Panc1 (cell line): ENCODE measurements at regions not wholly inside any gene's neighbourhood (a gene's known extent, or its start where the extent isn't known, plus 50 kb on each side); places are given as distances from the start of the nearest gene placed in this dataset.

ENCODE experiments used
- ATAC-seq: fragments of 200-7000 bp; cut with Tn5 transposase; 2 replicates; pipeline ENCODE4 v1.9.1; 2020; ENCODE audit warnings: mild to moderate bottlenecking, moderate library complexity
- BruUV-seq: library from RNA; stranded (reverse); fragments of 400-500 nt; replicated peaks from 2 replicates; lab custom pipeline; 2021; lab: Mats Ljungman, UMichigan
- CTCF ChIA-PET: fragments of 300-600 bp; sonication (Branson Sonifier 250); formaldehyde crosslinking; loops from one replicate; lab custom pipeline; 2022; ENCODE audit warnings: antibody characterized with exemption; lab: Charles Lee
- POLR2A ChIA-PET: fragments of 300-600 bp; sonication (Branson Sonifier 250); formaldehyde crosslinking; loops from one replicate; lab custom pipeline; 2022; ENCODE audit warnings: antibody characterized with exemption; lab: Charles Lee
- DNase-seq: peaks from one replicate; pipeline ENCODE4 v3.0.0-alpha.2; 2010; ENCODE audit warnings: low read depth, low spot score
- H3K27ac ChIP-seq: 2 replicates; pipeline ENCODE4 v1.5.1; 2011; ENCODE audit warnings: mild to moderate bottlenecking, low read length, inconsistent platforms
- H3K27me3 ChIP-seq: fragments of 200-500 bp; sonication (Bioruptor generic); 2 replicates; pipeline ENCODE4 v1.6.0; 2014; ENCODE audit warnings: low read length, inconsistent platforms; ENCODE audit not compliant: control insufficient read depth, insufficient read depth
- H3K36me3 ChIP-seq: fragments of 200-500 bp; sonication (Bioruptor generic); 2 replicates; pipeline ENCODE4 v1.5.1; 2014; ENCODE audit warnings: inconsistent platforms, mild to moderate bottlenecking, low read length, moderate library complexity; ENCODE audit not compliant: control insufficient read depth, insufficient read depth
- H3K4me1 ChIP-seq: 2 replicates; pipeline ENCODE4 v1.5.1; 2011; ENCODE audit warnings: inconsistent platforms, mild to moderate bottlenecking, low read length, moderate library complexity; ENCODE audit not compliant: control insufficient read depth, insufficient read depth
- H3K4me3 ChIP-seq, 2 experiments: 2 replicates each; pipeline ENCODE4 v1.5.1; 2011 to 2012; ENCODE audit warnings: low read depth in 2 of 2, low read length in 2 of 2, mild to moderate bottlenecking in 2 of 2, inconsistent platforms in 1 of 2, moderate library complexity in 1 of 2
- H3K9me3 ChIP-seq: fragments of 200-500 bp; sonication (Bioruptor generic); 2 replicates; pipeline ENCODE4 v1.5.1; 2014; ENCODE audit warnings: low read depth, mild to moderate bottlenecking, inconsistent platforms, low read length, moderate library complexity; ENCODE audit not compliant: control insufficient read depth, insufficient read depth
- POLR2AphosphoS5 ChIP-seq: IDR thresholded peaks from 2 replicates; pipeline ENCODE4 v1.6.1; 2012; ENCODE audit warnings: mild to moderate bottlenecking, low read depth, low read length, moderate library complexity
- REST ChIP-seq, 2 experiments: IDR thresholded peaks; 2 replicates each; pipeline ENCODE4 v1.6.1; 2011 to 2012; ENCODE audit warnings: low read depth in 2 of 2, control low read depth in 1 of 2, low read length in 1 of 2, mild to moderate bottlenecking in 1 of 2, moderate library complexity in 1 of 2; ENCODE audit not compliant: insufficient read depth in 1 of 2
- SIN3A ChIP-seq: IDR thresholded peaks from 2 replicates; pipeline ENCODE4 v1.6.1; 2012; ENCODE audit warnings: low read depth, mild to moderate bottlenecking, low read length, moderate library complexity, borderline replicate concordance; ENCODE audit not compliant: insufficient read depth
- TCF7L2 ChIP-seq: IDR thresholded peaks from 2 replicates; pipeline ENCODE4 v1.6.1; 2011; ENCODE audit warnings: mild to moderate bottlenecking, low read depth, low read length, inconsistent platforms
- in situ Hi-C: cut with HindIII; loops from 2 replicates; pipeline ENCODE4 v1.10.0; 2016; ENCODE audit warnings: low sequenced_read_pairs, low pct_unique_long_range_greater_than_20kb
- intact Hi-C: fragments of 100-400 bp; cut with micrococcal nuclease; formaldehyde crosslinking; loops from one replicate; pipeline ENCODE4 v1.10.0; 2022; ENCODE audit not compliant: unreplicated experiment
- TF ChIP-seq, protein P1 (sequence below): fragments of 450-650 bp; IDR thresholded peaks from 2 replicates; pipeline ENCODE4 v1.5.1; 2017; ENCODE audit warnings: mild to moderate bottlenecking

DNA sequence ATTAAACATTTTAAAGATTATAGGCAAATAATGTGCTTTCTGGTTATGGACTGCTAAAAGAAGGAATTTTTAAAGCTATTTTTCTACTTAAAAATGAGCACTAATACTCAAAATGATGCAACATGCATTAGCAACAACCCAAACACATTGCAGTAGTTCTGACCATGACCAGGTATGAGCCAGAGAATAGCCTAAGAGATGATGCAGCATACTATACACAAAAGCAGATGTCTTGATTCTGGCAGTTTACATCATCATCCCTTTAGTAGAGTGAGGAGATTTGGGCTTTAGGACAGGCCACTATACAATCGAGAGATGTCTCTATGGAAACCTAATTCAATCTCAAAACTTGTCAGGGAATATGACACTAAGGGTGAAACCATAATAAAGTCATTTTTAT is 307.1 kb downstream of the PRR16 start:
- H3K9me3 ChIP-seq, result no peaks in the 10 kb centered on the region
- H3K27ac ChIP-seq, result no peak overlapping the region
- DNase-seq (no peak), ATAC-seq (no peak)
- no peak overlapping the region for H3K4me3 ChIP-seq
- no peaks in the 10 kb centered on the region for H3K36me3 ChIP-seq
- ChIA-PET CTCF (no interaction called here), POLR2A (no interaction called here)
- no peaks in the 10 kb centered on the region for H3K4me1 ChIP-seq
- BruUV-seq, result no TSS peak
- no peaks in the 10 kb centered on the region for H3K27me3 ChIP-seq
- in situ Hi-C loops, result no loop called here
- TF ChIP-seq SIN3A, result no peak
- TF ChIP-seq REST (IDR thresholded peaks at IDR 0.05; ENCODE audit: insufficient read depth in 1 of 2, low read depth in 2 of 2, low read length in 1 of 2), result no peak
- no peak for TF ChIP-seq TCF7L2
- TF ChIP-seq POLR2AphosphoS5, result no peak
- TF ChIP-seq, protein P1, sequence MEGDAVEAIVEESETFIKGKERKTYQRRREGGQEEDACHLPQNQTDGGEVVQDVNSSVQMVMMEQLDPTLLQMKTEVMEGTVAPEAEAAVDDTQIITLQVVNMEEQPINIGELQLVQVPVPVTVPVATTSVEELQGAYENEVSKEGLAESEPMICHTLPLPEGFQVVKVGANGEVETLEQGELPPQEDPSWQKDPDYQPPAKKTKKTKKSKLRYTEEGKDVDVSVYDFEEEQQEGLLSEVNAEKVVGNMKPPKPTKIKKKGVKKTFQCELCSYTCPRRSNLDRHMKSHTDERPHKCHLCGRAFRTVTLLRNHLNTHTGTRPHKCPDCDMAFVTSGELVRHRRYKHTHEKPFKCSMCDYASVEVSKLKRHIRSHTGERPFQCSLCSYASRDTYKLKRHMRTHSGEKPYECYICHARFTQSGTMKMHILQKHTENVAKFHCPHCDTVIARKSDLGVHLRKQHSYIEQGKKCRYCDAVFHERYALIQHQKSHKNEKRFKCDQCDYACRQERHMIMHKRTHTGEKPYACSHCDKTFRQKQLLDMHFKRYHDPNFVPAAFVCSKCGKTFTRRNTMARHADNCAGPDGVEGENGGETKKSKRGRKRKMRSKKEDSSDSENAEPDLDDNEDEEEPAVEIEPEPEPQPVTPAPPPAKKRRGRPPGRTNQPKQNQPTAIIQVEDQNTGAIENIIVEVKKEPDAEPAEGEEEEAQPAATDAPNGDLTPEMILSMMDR, result no peak
- intact Hi-C loops, result no loop called here

DNA sequence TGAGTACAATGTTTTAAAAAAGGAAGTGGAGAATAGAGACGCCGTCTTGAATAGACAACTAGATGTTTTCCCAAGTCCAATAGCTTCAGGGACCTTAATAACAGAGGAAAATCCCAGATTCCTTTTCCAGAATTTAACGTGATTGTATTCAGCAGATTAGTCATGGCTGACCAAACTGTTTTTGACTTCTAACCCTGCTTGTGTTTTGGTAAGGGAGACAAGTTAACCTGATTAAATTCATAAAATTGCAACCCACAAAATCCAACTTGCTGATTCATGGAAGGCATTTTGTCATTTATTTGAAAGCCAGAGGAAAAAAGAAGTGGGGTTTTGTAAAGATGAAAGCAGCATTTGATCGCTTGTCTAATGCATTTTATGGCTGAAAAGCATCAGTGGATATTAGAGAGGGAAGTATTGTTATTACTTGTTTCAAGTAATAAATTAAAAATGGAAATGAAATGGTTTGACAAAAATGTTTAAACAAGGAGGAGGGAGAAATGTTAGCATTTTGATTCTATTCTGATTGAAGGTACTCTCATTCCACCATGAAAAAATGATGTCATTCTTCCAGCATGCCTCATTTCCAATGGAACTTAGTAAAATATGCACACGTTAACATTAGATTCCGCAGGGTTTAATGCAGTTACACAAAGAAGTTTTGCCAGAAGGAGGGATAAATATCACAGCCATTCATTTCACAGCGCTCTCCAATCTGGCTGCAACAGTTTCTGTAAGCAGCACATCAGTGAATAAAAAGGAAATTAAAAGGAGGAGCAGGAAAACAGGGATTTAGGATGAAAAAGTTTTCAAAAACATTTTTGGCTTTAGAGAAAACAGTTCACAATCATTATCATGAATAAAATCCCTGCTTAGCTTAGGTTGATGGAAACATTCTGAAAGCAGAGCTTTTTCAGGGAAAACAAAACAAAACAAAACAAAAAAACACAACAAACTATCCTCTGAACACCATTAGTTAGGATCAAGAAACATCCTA is 314.7 kb downstream of the PRR16 start:
- ChIA-PET POLR2A (no interaction called here), CTCF (no interaction called here)
- Histone ChIP-seq H3K27ac (no peak overlapping the region), H3K4me1 (no peaks in the 10 kb centered on the region), H3K27me3 (no peaks in the 10 kb centered on the region), H3K9me3 (no peaks in the 10 kb centered on the region), H3K36me3 (no peaks in the 10 kb centered on the region), H3K4me3 (no peak overlapping the region)
- ATAC-seq, result no peak
- in situ Hi-C loops (no loop called here), intact Hi-C loops (no loop called here)
- no peak for TF ChIP-seq SIN3A
- TF ChIP-seq REST (IDR thresholded peaks at IDR 0.05; ENCODE audit: insufficient read depth in 1 of 2, low read depth in 2 of 2, low read length in 1 of 2), result no peak
- TF ChIP-seq TCF7L2, result no peak
- TF ChIP-seq, protein P1, result no peak
- TF ChIP-seq POLR2AphosphoS5, result no peak
- no TSS peak for BruUV-seq
- DNase-seq, result no peak
